HG03103 (cell line): ENCODE measurements at regions not wholly inside any gene's neighbourhood (a gene's known extent, or its start where the extent isn't known, plus 50 kb on each side); places are given as distances from the start of the nearest gene placed in this dataset.
A peak's percentile ranks its signal among the peaks of the same experiment; 100 is the strongest.
"Not testable (repeated sequence)": the region's sequence is repeated elsewhere in the genome, so short reads cannot be mapped to it uniquely, and the experiment has no call there.

Source experiments
- ATAC-seq: cut with Tn5 transposase; IDR thresholded peaks from one replicate; pipeline ENCODE4 v1.9.1; 2021; ENCODE audit warnings: low read depth; ENCODE audit not compliant: unreplicated experiment

GRCh38 chr7:20466543-20467021 is 135.9 kb downstream of the ITGB8 start:
- peak; percentile 58 for ATAC-seq

DNA sequence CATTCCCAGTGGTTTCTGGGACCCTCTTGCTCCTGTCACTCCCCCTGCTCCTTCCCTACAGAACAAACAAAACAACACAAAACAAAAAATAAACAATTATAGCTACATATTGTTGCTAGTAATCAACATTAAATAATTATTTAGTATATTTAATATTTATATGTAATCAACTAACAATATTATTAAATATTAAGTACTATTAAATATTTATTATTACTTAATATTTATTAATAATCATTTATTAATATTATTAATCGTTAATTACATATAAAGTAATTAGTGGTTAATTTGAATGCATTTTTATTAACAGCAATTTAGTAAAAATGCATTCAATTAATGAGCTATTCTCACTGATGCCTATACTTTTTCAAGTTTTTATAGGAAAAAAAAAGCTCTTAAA is 139.4 kb downstream of the ITGB8 start:
- no peak for ATAC-seq

- no peak for ATAC-seq
These were observed 140.0 kb downstream of the ITGB8 start for GRCh38 chr7:20470726-20471125.

GRCh38 chr7:20474249-20474648 is 141.2 kb upstream of the ABCB5 start:
- no peak for ATAC-seq

GRCh38 chr7:20475756-20476155 is 139.7 kb upstream of the ABCB5 start:
- ATAC-seq: no peak

DNA sequence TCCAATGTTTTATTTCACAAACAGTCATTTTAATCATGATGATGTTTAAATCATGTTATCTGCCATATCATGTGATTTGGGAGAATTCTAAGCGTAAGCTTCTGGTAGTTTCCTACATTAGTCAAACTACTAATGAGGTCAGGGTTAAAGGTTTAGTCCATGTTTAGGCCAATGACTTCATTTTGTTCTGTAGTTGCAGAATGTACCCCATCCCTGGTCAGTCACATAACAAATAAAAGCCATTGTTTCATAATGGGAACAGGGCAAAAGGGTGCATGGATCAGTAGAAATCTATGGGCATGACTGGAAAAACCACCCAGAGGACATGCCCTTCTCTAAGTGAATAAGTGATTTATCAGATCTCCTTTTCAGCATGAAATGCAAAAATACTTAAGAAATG is 138.4 kb upstream of the ABCB5 start:
- no peak for ATAC-seq

- no peak for ATAC-seq
These were observed 135.8 kb upstream of the ABCB5 start for GRCh38 chr7:20479706-20480105.

- no peak for ATAC-seq
These were observed 133.4 kb upstream of the ABCB5 start for GRCh38 chr7:20482071-20482470.

DNA sequence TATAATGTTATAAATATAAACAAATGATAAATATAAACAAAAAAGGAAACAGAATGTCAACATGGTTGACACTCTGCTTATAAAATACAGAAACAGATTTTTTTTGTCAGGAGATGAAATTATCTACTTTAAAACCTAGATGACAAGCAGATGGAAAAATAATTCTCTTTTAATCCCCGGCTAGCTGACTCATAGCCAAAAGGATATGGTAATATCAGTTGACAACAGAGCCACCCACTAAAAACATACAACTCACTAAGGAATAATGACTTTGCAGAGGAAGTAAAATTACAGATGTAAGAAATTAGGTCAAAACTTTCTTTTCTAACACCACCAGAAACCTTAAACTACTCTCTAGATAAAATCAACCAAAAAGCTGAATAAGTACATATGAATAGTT is 131.1 kb upstream of the ABCB5 start:
- no peak for ATAC-seq

GRCh38 chr7:20488850-20489249 is 126.6 kb upstream of the ABCB5 start:
- no peak for ATAC-seq

- ATAC-seq: no peak
These were observed 124.2 kb upstream of the ABCB5 start for GRCh38 chr7:20491284-20491683.

DNA sequence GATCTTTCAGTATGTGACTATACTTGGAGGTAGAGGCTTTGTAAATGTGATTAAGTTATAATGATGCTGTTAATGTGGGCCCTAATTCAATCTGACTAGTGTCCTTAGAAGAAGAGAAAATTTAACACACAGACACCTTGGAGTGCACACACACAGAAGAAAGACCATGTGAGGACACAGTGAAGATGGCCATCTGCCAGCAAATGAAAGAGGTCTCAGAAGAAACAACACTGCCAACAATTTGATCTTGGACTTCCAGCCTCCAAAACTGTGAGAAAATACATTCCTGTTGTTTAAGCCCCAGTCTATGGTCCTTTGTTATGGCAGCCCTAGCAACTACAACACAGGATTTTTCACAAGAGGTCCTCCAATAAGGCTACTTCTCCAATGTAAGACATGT is 120.9 kb upstream of the ABCB5 start:
- ATAC-seq: no peak

DNA sequence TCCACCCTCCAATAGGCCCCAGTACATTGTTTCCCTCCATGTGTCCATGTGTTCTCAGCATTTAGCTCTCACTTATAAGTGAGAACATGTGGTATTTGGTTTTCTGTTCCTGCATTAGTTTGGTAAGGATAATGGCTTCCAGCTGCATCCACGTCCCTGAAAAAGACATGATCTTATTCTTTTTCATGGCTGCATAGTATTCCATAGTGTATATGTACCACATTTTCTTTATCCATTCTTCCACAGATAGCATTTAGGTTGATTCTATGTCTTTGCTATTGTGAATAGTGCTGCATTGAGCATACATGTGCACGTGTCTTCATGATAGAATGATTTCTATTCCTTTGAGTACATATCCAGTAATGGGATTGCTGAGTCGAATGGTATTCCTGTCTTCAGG is 114.0 kb upstream of the ABCB5 start:
- not testable (repeated sequence) for ATAC-seq

DNA sequence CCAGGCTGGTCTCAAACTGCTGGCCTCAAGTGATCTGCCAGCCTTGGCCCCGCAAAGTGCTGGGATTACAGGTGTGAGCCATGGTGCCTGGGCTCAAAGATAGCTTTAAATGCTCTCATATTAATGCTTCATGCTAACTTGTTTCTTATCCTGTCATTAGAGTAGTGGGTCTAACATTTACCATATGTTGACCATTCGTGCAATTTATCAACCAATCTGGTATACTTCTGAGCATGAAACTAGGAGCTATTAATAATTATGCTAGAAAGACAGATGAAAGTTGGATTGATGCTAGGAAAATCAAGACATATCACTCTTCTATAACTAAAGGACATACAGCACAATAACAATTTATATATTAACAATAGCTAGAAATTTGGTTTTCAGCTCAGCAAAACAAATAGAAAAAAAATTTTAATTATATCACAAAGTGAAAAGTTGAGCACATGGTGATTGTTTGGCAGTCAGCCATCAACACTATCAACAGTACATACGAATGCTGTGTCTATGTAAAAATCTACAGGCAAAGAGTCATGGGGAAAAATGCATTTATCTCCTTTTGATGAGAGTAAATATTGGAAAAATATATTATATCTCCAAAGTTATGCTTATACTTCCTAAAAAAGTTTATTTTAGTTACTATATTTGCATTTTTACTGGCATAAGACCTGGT is 112.1 kb upstream of the ABCB5 start:
- no peak for ATAC-seq

DNA sequence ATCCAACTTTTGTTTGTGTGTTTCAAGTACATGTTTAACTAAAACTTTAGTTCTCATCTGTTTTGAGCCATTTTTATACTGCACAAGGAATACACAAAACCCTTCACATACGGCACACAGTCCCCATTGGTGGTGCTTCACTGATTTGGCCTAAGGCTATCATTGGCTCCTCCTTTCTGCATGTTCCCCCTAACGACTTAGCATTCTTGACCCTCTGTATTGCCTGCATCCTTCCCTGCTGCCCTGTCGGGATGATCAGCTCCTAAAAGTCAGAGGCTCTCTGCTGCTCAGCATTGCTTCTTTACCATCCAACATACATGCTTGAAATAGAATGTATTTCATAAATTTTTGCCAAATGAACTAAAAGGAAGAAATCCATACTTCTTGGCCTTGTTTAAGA is 111.4 kb upstream of the ABCB5 start:
- no peak for ATAC-seq

GRCh38 chr7:20506175-20506574 is 109.3 kb upstream of the ABCB5 start:
- no peak for ATAC-seq

GRCh38 chr7:20507157-20507556 is 108.3 kb upstream of the ABCB5 start:
- no peak for ATAC-seq

GRCh38 chr7:20508109-20508508 is 107.4 kb upstream of the ABCB5 start:
- ATAC-seq: no peak

- ATAC-seq: no peak
These were observed 105.4 kb upstream of the ABCB5 start for GRCh38 chr7:20509892-20510572.

GRCh38 chr7:20510573-20510900 is 104.9 kb upstream of the ABCB5 start:
- no peak for ATAC-seq

GRCh38 chr7:20513341-20513740 is 102.1 kb upstream of the ABCB5 start:
- ATAC-seq: no peak

GRCh38 chr7:20513897-20514296 is 101.6 kb upstream of the ABCB5 start:
- no peak for ATAC-seq
